ENCODE measurements at regions not wholly inside any gene's neighbourhood (a gene's known extent, or its start where the extent isn't known, plus 50 kb on each side); places are given as distances from the start of the nearest gene placed in this dataset.
"Not testable (repeated sequence)": the region's sequence is repeated elsewhere in the genome, so short reads cannot be mapped to it uniquely, and the experiment has no call there.

DNA sequence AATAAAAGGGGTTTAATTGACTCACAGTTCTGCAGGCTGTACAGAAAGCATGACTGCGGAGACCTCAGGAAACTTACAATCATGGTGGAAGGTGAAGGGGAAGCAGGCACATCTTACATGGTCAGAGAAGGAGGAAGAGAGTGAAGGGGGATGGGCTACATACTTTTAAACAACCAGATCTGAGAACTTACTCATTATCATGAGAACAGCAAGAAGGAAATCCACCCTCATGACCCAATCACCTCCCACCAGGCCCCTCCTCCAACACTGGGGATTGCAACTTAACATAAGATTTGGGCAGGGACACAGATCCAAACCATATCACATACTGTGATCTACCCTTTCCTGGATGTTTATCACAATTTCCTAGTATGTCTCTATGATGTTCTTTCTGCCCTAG lies 1093.0 kb upstream of the TMEM132C start:
- TF ChIP-seq, protein P1, sequence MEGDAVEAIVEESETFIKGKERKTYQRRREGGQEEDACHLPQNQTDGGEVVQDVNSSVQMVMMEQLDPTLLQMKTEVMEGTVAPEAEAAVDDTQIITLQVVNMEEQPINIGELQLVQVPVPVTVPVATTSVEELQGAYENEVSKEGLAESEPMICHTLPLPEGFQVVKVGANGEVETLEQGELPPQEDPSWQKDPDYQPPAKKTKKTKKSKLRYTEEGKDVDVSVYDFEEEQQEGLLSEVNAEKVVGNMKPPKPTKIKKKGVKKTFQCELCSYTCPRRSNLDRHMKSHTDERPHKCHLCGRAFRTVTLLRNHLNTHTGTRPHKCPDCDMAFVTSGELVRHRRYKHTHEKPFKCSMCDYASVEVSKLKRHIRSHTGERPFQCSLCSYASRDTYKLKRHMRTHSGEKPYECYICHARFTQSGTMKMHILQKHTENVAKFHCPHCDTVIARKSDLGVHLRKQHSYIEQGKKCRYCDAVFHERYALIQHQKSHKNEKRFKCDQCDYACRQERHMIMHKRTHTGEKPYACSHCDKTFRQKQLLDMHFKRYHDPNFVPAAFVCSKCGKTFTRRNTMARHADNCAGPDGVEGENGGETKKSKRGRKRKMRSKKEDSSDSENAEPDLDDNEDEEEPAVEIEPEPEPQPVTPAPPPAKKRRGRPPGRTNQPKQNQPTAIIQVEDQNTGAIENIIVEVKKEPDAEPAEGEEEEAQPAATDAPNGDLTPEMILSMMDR (conservative IDR thresholded peaks at IDR 0.05; ENCODE audit: low read length): not testable (repeated sequence)
- not testable (repeated sequence) for TF ChIP-seq EZH2phosphoT487 (IDR thresholded peaks at IDR 0.05; ENCODE audit: borderline replicate concordance, low read depth, low read length)
